SK-N-SH (cell line): ENCODE measurements at regions not wholly inside any gene's neighbourhood (a gene's known extent, or its start where the extent isn't known, plus 50 kb on each side); places are given as distances from the start of the nearest gene placed in this dataset.

Experiments used
- CTCF ChIA-PET: fragments of 300-600, 350-600 bp; formaldehyde crosslinking; extraction: SDS; loops from one replicate; lab custom pipeline; 2021; lab: Yijun Ruan, JAX
- POLR2A ChIA-PET: fragments of 350-600 bp; sonication (Branson Sonifier 250); formaldehyde crosslinking; extraction: SDS; loops from one replicate; lab custom pipeline; 2020; ENCODE audit warnings: antibody characterized with exemption, inconsistent platforms; lab: Yijun Ruan, JAX
- DNase-seq: peaks from one replicate; pipeline ENCODE4 v3.0.0; 2012
- H2AFZ ChIP-seq: fragments of 200-600 bp; sonication (generic); 2 replicates; pipeline ENCODE4 v1.8.1; 2016; ENCODE audit warnings: antibody characterized with exemption, mild to moderate bottlenecking, low read depth
- H3F3A ChIP-seq: fragments of 200-600 bp; sonication (generic); replicated peaks from 2 replicates; pipeline ENCODE3; 2016; ENCODE audit warnings: antibody characterized with exemption, mild to moderate bottlenecking; ENCODE audit not compliant: insufficient read depth
- H3K27ac ChIP-seq, 2 experiments: fragments of 200-500 bp in 1 of 2; fragments of 200-600 bp in 1 of 2; sonication (Bioruptor generic) in 1 of 2; sonication (generic), shearing (Covaris generic) in 1 of 2; 2 replicates each; pipeline versions ENCODE4 v1.5.1 to v1.6.1; 2014 to 2016; ENCODE audit warnings: low read depth in 2 of 2, inconsistent platforms in 1 of 2, low read length in 1 of 2, mild to moderate bottlenecking in 1 of 2, mixed read lengths in 1 of 2
- H3K27me3 ChIP-seq: fragments of 200-600 bp; sonication (generic), shearing (Covaris generic); 2 replicates; pipeline ENCODE4 v1.6.1; 2016; ENCODE audit warnings: mixed run types; ENCODE audit not compliant: insufficient read depth
- H3K36me3 ChIP-seq, 2 experiments: fragments of 200-500 bp in 1 of 2; fragments of 200-600 bp in 1 of 2; sonication (Bioruptor generic) in 1 of 2; sonication (generic) in 1 of 2; replicated peaks in 1 of 2; 2 replicates each; pipeline versions ENCODE3 to v1.5.1; 2014 to 2016; ENCODE audit warnings: low read length in 1 of 2, mild to moderate bottlenecking in 1 of 2; ENCODE audit not compliant: insufficient read depth in 2 of 2, control insufficient read depth in 1 of 2
- H3K4me1 ChIP-seq, 2 experiments: fragments of 200-500 bp in 1 of 2; fragments of 200-600 bp in 1 of 2; sonication (Bioruptor generic) in 1 of 2; sonication (generic), shearing (Covaris generic) in 1 of 2; 2 replicates each; pipeline versions ENCODE4 v1.5.1 to v1.6.1; 2014 to 2016; ENCODE audit warnings: low read depth in 1 of 2, low read length in 1 of 2, mixed run types in 1 of 2; ENCODE audit not compliant: insufficient read depth in 2 of 2, control insufficient read depth in 1 of 2
- H3K4me2 ChIP-seq: fragments of 200-600 bp; sonication (generic), shearing (Covaris generic); 2 replicates; pipeline ENCODE4 v1.6.1; 2017; ENCODE audit warnings: mixed run types
- H3K4me3 ChIP-seq, 2 experiments: fragments of 200-500 bp in 1 of 2; fragments of 200-600 bp in 1 of 2; sonication (Bioruptor generic) in 1 of 2; sonication (generic), shearing (Covaris generic) in 1 of 2; 2 replicates each; pipeline versions ENCODE4 v1.5.1 to v1.8.1; 2014 to 2016; ENCODE audit warnings: low read depth in 2 of 2, inconsistent platforms in 1 of 2, low read length in 1 of 2, mild to moderate bottlenecking in 1 of 2, mixed read lengths in 1 of 2, moderate library complexity in 1 of 2
- H3K79me2 ChIP-seq: fragments of 200-600 bp; sonication (generic); 2 replicates; pipeline ENCODE4 v1.8.1; 2017; ENCODE audit warnings: mild to moderate bottlenecking; ENCODE audit not compliant: insufficient read depth
- H3K9ac ChIP-seq: fragments of 200-600 bp; sonication (generic); 2 replicates; pipeline ENCODE4 v1.6.1; 2017; ENCODE audit warnings: mixed run types
- H3K9me2 ChIP-seq: fragments of 200-600 bp; sonication (generic); 2 replicates; pipeline ENCODE4 v1.6.1; 2017; ENCODE audit warnings: mixed run types
- H3K9me3 ChIP-seq: fragments of 200-600 bp; sonication (generic); 2 replicates; pipeline ENCODE4 v1.6.1; 2017; ENCODE audit warnings: mixed run types, mild to moderate bottlenecking, moderate library complexity
- H4K20me1 ChIP-seq: fragments of 200-600 bp; sonication (generic); 2 replicates; pipeline ENCODE4 v1.6.1; 2017; ENCODE audit warnings: mild to moderate bottlenecking, mixed run types; ENCODE audit not compliant: insufficient read depth
- CHD2 ChIP-seq: fragments of 150-350 bp; IDR thresholded peaks from 2 replicates; pipeline ENCODE4 v1.6.1; 2018; ENCODE audit warnings: low read length; ENCODE audit not compliant: partially characterized antibody
- EP300 ChIP-seq, 2 experiments: IDR thresholded peaks; 2 replicates each; pipeline versions ENCODE4 v1.4.0 to v1.6.1; 2012; ENCODE audit warnings: borderline replicate concordance in 1 of 2, low read depth in 1 of 2, low read length in 1 of 2
- EZH2phosphoT487 ChIP-seq: fragments of 200-600 bp; sonication (generic); IDR thresholded peaks from 2 replicates; pipeline ENCODE4 v1.6.1; 2017; ENCODE audit warnings: low read depth, mixed run types, mild to moderate bottlenecking, antibody characterized with exemption, moderate library complexity, borderline replicate concordance
- FOSL2 ChIP-seq: IDR thresholded peaks from 2 replicates; pipeline ENCODE4 v1.4.0; 2012; ENCODE audit warnings: low read depth, mild to moderate bottlenecking, moderate library complexity, borderline replicate concordance
- FOXJ3 ChIP-seq: sonication (generic); formaldehyde crosslinking; IDR thresholded peaks from 2 replicates; pipeline ENCODE4 v1.5.1; 2020; ENCODE audit warnings: mild to moderate bottlenecking, missing genetic modification reagents
- FOXM1 ChIP-seq: IDR thresholded peaks from 2 replicates; pipeline ENCODE4 v1.4.0; 2012; ENCODE audit warnings: low read depth, mild to moderate bottlenecking
- GABPA ChIP-seq: IDR thresholded peaks from 2 replicates; pipeline ENCODE4 v1.4.0; 2012; ENCODE audit warnings: low read depth, mild to moderate bottlenecking
- JUND ChIP-seq: IDR thresholded peaks from 2 replicates; pipeline ENCODE4 v1.4.0; 2012
- MEF2A ChIP-seq: IDR thresholded peaks from 2 replicates; pipeline ENCODE4 v1.4.0; 2012; ENCODE audit warnings: low read depth, borderline replicate concordance
- MXI1 ChIP-seq: IDR thresholded peaks from 2 replicates; pipeline ENCODE4 v1.6.1; 2012; ENCODE audit warnings: mild to moderate bottlenecking, low read depth, low read length, improper control_type of control experiment
- POLR2AphosphoS5 ChIP-seq: IDR thresholded peaks from 2 replicates; pipeline ENCODE4 v1.6.1; 2012; ENCODE audit warnings: low read depth, low read length
- RAD21 ChIP-seq: IDR thresholded peaks from 2 replicates; pipeline ENCODE4 v1.6.1; 2012; ENCODE audit warnings: mild to moderate bottlenecking, low read length
- RCOR1 ChIP-seq: fragments of 150-350 bp; IDR thresholded peaks from 2 replicates; pipeline ENCODE4 v1.6.1; 2017; ENCODE audit warnings: antibody characterized with exemption, low read length
- SMC3 ChIP-seq: IDR thresholded peaks from 2 replicates; pipeline ENCODE4 v1.6.1; 2012; ENCODE audit warnings: low read depth, low read length, improper control_type of control experiment
- TCF12 ChIP-seq: IDR thresholded peaks from 2 replicates; pipeline ENCODE4 v1.4.0; 2012
- WGBS: methylation state at CpG from one replicate; pipeline ENCODE4 v1.1.6; 2017; ENCODE audit warnings: low lambda C conversion rate; 5-methylcytosine and 5-hydroxymethylcytosine counted together
- TF ChIP-seq, protein P1 (sequence below): IDR thresholded peaks from 2 replicates; pipeline ENCODE4 v1.4.0; 2012; ENCODE audit warnings: low read depth
- TF ChIP-seq, protein P2 (sequence below): fragments of 150-350 bp; IDR thresholded peaks from 2 replicates; pipeline ENCODE4 v1.6.1; 2016; ENCODE audit warnings: mild to moderate bottlenecking, low read depth, low read length
- TF ChIP-seq, protein P3 (sequence below): IDR thresholded peaks from 2 replicates; pipeline ENCODE4 v1.4.0; 2012; ENCODE audit warnings: low read depth, borderline replicate concordance
- TF ChIP-seq, protein P4 (sequence below): IDR thresholded peaks from 2 replicates; pipeline ENCODE4; 2012
- TF ChIP-seq, protein P5 (sequence below): IDR thresholded peaks from 2 replicates; pipeline ENCODE4 v1.4.0; 2012; ENCODE audit warnings: low read depth, borderline replicate concordance

DNA sequence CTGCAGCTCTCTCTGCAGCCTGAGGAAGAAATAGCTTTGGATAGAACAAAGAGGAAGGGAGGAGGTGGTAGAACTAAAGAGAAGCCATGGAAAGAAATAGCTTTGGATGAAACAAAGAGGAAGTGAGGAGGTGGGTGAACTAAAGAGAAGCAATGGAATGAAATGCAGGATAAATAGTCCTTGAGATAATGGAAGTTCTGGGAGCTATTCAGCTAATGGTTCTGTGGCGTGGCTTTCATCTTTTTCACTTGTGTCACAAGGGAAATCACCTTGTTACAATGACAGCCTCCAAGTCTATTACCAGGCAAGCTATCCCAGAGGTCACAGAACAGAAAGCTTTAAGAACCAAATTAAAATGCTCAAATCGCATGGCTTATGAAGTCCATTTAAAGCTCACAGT lies 141.3 kb upstream of the ARG1 start:
- Histone ChIP-seq H3K9ac (no peak overlapping the region), H3K4me1 (no peaks in the 10 kb centered on the region), H3K36me3 (no peaks in the 10 kb centered on the region), H2AFZ (no peak overlapping the region), H3F3A (no peaks in the 10 kb centered on the region), H3K27ac (no peak overlapping the region), H4K20me1 (no peaks in the 10 kb centered on the region), H3K27me3 (no peaks in the 10 kb centered on the region; the same call in 1 of the 2 replicates), H3K9me3 (no peaks in the 10 kb centered on the region), H3K4me2 (no peak overlapping the region), H3K9me2 (no peaks in the 10 kb centered on the region), H3K79me2 (no peaks in the 10 kb centered on the region), H3K4me3 (no peak overlapping the region)
- WGBS = 2% methylated on average over 2 of the region's 2 CpGs
- ChIA-PET CTCF (no interaction called here), POLR2A (no interaction called here)
- TF ChIP-seq, protein P1, sequence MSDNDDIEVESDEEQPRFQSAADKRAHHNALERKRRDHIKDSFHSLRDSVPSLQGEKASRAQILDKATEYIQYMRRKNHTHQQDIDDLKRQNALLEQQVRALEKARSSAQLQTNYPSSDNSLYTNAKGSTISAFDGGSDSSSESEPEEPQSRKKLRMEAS = no peak
- no peak for TF ChIP-seq GABPA
- TF ChIP-seq, protein P2, sequence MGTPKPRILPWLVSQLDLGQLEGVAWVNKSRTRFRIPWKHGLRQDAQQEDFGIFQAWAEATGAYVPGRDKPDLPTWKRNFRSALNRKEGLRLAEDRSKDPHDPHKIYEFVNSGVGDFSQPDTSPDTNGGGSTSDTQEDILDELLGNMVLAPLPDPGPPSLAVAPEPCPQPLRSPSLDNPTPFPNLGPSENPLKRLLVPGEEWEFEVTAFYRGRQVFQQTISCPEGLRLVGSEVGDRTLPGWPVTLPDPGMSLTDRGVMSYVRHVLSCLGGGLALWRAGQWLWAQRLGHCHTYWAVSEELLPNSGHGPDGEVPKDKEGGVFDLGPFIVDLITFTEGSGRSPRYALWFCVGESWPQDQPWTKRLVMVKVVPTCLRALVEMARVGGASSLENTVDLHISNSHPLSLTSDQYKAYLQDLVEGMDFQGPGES = no peak
- TF ChIP-seq, protein P3, sequence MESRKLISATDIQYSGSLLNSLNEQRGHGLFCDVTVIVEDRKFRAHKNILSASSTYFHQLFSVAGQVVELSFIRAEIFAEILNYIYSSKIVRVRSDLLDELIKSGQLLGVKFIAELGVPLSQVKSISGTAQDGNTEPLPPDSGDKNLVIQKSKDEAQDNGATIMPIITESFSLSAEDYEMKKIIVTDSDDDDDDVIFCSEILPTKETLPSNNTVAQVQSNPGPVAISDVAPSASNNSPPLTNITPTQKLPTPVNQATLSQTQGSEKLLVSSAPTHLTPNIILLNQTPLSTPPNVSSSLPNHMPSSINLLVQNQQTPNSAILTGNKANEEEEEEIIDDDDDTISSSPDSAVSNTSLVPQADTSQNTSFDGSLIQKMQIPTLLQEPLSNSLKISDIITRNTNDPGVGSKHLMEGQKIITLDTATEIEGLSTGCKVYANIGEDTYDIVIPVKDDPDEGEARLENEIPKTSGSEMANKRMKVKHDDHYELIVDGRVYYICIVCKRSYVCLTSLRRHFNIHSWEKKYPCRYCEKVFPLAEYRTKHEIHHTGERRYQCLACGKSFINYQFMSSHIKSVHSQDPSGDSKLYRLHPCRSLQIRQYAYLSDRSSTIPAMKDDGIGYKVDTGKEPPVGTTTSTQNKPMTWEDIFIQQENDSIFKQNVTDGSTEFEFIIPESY = no peak
- no peak for TF ChIP-seq SMC3
- TF ChIP-seq MEF2A = no peak
- TF ChIP-seq RCOR1 = no peak
- TF ChIP-seq, protein P4, sequence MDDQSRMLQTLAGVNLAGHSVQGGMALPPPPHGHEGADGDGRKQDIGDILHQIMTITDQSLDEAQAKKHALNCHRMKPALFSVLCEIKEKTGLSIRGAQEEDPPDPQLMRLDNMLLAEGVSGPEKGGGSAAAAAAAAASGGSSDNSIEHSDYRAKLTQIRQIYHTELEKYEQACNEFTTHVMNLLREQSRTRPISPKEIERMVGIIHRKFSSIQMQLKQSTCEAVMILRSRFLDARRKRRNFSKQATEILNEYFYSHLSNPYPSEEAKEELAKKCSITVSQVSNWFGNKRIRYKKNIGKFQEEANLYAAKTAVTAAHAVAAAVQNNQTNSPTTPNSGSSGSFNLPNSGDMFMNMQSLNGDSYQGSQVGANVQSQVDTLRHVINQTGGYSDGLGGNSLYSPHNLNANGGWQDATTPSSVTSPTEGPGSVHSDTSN = no peak
- no peak for TF ChIP-seq FOXJ3
- no peak for TF ChIP-seq TCF12
- TF ChIP-seq POLR2AphosphoS5 = no peak
- no peak for TF ChIP-seq EP300 (IDR thresholded peaks at IDR 0.05; ENCODE audit: borderline replicate concordance in 1 of 2, low read depth in 1 of 2, low read length in 1 of 2)
- DNase-seq = no peak

DNA sequence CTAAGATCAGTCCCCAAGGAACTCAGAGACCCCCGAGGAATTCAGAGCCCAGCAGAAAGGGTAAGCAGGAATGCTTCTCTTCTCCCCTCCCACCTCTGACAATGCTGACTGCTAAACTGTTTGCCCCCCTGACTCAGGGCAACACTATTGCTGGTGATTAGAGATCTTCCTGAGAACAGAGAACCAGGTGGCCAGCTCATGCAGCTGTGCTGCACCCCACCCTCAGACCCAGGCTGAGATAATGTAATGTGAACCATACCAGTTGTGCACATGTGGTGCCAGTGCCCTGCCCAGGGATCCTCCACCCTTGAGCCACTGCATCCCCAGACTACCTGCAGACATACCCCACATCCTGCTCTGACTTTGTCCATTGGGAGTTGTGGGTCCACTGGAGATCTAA lies 139.1 kb upstream of the ARG1 start:
- CTCF ChIA-PET = no interaction called here
- WGBS = 0% methylated on average over 1 of the region's 1 CpG
- POLR2A ChIA-PET = no interaction called here

More for the DNA sequence above, 139.1 kb upstream of the ARG1 start:
- no peak overlapping the region for H3K9ac ChIP-seq
- H2AFZ ChIP-seq = no peak overlapping the region
- TF ChIP-seq MXI1 = no peak
- TF ChIP-seq RAD21 = no peak
- TF ChIP-seq MEF2A = no peak
- no peak for TF ChIP-seq EP300 (IDR thresholded peaks at IDR 0.05; ENCODE audit: borderline replicate concordance in 1 of 2, low read depth in 1 of 2, low read length in 1 of 2)
- TF ChIP-seq EZH2phosphoT487 = no peak
- TF ChIP-seq, protein P1 = no peak
- TF ChIP-seq, protein P5, sequence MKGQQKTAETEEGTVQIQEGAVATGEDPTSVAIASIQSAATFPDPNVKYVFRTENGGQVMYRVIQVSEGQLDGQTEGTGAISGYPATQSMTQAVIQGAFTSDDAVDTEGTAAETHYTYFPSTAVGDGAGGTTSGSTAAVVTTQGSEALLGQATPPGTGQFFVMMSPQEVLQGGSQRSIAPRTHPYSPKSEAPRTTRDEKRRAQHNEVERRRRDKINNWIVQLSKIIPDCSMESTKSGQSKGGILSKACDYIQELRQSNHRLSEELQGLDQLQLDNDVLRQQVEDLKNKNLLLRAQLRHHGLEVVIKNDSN = no peak
- TF ChIP-seq RCOR1 = no peak
- TF ChIP-seq FOSL2 = no peak
- no peak for TF ChIP-seq FOXM1
- no peak for TF ChIP-seq TCF12
- no peak for TF ChIP-seq SMC3
- TF ChIP-seq JUND = no peak
- TF ChIP-seq CHD2 = no peak
- TF ChIP-seq, protein P3 = no peak
- TF ChIP-seq GABPA = no peak
- DNase-seq = no peak
- H4K20me1 ChIP-seq = no peaks in the 10 kb centered on the region
- H3K9me3 ChIP-seq = no peaks in the 10 kb centered on the region
- no peak overlapping the region for H3K27ac ChIP-seq
- H3K9me2 ChIP-seq = no peaks in the 10 kb centered on the region
- no peaks in the 10 kb centered on the region for H3K79me2 ChIP-seq
- no peak overlapping the region for H3K4me2 ChIP-seq
- H3K4me1 ChIP-seq = no peaks in the 10 kb centered on the region
- H3F3A ChIP-seq = no peaks in the 10 kb centered on the region
- no peaks in the 10 kb centered on the region for H3K36me3 ChIP-seq
- H3K4me3 ChIP-seq = no peak overlapping the region
- H3K27me3 ChIP-seq = no peaks in the 10 kb centered on the region
